Left colon (tissue), 2 donors: ENCODE measurements at regions not wholly inside any gene's neighbourhood (a gene's known extent, or its start where the extent isn't known, plus 50 kb on each side); places are given as distances from the start of the nearest gene placed in this dataset.
A peak's percentile ranks its signal among the peaks of the same experiment; 100 is the strongest.
"Not testable (repeated sequence)": the region's sequence is repeated elsewhere in the genome, so short reads cannot be mapped to it uniquely, and the experiment has no call there.

ENCODE experiments used
- ATAC-seq: fragments of 200-7000 bp; cut with Tn5 transposase; one replicate; pipeline ENCODE4 v1.9.1; 2020; ENCODE audit warnings: mild to moderate bottlenecking, moderate library complexity
- DNase-seq, 2 donors: peaks; one replicate each; pipeline ENCODE4 v3.0.0-alpha.2; 2020
- intact Hi-C, 2 donors: fragments of 100-400 bp; cut with DNase I in 1 of 2; cut with micrococcal nuclease in 1 of 2; formaldehyde crosslinking; loops; one replicate each; pipeline versions ENCODE4 v1.11.2 to v1.14.0; 2022; cut with DNase I, micrococcal nuclease
- donor health status: DM: no; HTN: no; CAD: no.
- donor health status: DM: yes; HTN: yes; CAD: no.

DNA sequence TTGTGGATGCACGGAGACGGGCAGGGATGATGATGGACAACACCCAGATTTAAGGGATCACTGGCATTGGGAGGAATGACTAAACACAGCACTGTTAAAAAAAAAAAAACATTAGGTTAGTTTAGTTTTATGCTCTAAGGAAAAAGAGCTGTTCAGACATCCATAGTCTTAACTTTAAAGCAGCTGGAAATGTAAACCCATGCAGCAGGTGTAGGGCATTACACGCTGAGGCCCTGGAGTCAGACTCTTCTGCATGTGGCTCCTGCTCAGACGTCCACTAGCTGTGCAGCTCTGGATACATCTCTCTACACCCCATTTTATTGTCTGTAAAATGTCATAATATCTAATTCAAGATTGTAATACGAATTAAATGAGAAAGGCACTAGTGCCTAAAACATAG lies 191.8 kb upstream of the RASGRP1 start:
- no peak for ATAC-seq
- no peak for DNase-seq
- intact Hi-C loops = no loop called here

DNA sequence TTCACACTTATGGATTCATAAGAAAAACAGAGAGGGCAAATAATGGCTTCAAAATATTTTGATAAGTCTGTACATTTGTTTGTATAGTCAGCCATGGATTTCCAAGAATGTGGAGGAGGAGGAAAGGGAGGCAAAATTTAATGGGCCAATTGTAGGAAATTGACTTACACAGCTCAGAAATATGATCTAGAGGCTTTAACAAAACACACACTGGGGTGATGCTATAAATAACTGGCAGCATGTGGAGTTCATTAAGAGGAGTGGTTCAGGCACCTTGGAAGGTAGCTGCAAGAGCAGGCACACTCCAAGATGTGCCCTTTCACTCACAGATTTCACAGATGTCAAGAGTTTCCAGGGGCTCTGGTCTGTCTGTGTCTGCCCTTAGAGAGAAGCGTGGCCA lies 193.4 kb upstream of the RASGRP1 start:
- ATAC-seq (no peak), DNase-seq (no peak)
- intact Hi-C loops = no loop called here

DNA sequence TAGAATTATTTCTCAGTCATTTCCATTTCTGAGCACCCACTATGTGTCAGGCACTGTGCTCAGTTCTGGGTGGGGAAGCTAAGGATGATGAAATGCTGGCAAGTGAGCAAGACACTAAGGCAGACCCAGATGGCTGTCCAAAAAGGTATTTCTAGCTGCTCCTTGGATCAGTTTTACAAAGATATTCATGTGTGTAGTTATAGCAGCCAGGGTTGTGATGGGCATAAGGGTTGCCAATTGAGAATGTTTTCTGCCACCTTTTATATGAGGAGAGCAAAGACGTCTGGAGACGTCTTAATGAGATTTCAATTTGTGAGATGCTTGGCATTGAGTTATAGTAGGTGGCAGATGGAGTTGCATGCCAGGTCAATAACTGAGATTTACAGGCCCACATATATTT lies 197.1 kb upstream of the RASGRP1 start:
- intact Hi-C loops = no loop called here
- DNase-seq (no peak), ATAC-seq (no peak)

DNA sequence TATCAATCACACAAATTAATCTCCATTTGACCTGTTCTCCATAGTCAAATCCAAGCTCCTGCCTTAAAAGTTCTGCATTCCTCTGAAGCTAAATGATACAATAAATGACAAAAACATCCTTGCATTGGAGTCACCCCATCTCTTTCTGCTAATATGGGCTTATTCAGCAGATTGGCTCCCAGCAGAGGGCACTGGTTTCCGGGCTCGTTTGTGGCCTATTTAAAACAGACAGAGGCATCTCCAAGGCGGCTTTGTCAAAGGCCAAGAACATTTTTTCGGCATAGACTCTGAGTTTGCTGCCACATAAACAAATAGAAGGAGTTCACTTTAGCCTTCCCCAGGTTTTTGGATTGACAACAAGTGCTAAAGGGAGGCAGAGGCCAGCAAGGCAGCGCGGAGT lies 204.4 kb upstream of the RASGRP1 start:
- intact Hi-C loops = no loop called here
- DNase-seq = peak in 1 of 2 donors; percentile 8
- no peak for ATAC-seq

DNA sequence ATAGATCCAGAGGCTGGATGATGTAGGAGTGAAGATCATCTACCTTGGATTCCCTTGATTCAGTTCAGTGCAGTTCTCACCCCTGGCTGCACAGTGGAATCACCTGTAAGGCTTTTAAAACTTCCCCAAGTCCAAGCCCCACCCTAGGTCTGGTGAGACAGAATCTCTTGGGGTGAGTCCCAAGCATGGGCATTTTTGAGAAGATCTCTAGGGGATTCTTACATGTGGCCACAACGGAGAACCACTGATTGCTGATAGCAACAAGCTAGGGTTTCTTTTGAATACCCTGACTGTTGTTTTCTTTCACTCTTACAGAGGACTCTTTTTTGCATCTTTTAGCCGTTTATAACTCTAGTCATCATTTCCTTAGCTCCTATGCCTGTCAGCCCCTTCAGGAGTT lies 204.9 kb upstream of the RASGRP1 start:
- intact Hi-C loops = no loop called here
- ATAC-seq (no peak), DNase-seq (no peak)

DNA sequence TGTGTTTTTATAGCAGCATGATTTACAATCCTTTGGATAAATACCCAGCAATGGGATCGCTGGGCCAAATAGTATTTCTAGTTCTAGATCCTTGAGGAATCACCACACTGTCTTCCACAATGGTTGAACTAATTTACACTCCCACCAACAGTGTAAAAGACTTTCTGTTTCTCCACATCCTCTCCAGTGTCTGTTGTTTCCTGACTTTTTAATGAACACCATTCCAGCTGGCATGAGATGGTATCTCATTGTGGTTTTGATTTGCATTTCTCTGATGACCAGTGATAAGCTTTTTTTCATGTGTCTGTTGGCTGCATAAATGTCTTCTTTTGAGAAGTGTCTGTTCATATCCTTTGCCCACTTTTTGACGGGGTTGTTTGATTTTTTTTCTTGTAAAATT lies 209.5 kb upstream of the RASGRP1 start:
- ATAC-seq, intact Hi-C loops: not testable (repeated sequence)

DNA sequence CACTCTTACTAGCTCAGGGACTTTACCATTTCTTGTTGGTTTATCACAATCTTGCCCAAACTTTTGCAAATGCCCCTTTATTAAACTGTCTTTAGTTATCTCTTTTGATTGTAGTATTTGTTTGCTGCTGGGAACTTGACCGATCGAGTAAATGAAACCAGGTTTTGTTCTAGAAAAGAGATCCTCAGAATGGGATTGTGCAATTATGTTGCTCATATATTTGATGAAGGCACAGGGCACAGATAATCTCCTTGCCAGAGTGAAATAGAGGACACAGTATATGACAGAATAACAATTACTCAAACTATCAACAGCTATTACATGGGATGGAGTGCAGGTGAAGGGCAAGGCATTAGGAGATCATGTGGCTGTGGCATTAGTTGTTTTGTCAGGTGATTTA lies 216.6 kb upstream of the RASGRP1 start:
- ATAC-seq = no peak
- intact Hi-C loops = no loop called here
- DNase-seq = no peak

More for the DNA sequence above, 209.5 kb upstream of the RASGRP1 start:
- DNase-seq = not testable (repeated sequence)

DNA sequence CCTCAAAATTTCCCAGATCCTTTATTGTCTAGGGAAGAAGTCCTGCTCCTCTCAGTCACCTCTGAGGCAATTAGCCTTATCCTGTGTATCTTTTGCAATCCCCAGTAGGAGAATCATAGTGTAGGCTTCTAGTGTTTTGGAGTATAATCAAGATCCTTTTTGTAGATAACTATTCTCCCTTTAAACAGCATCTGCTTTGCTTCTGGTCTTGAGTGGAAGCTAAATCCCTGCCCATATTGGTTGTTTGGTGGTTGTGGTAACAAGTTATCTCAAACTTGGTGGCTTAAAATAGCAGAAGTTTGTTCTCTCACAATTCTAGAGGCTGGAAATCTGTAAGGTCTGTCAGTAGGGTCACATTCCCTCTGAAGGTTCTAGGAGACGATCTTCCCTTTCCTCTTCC lies 217.5 kb upstream of the RASGRP1 start:
- ATAC-seq = no peak
- intact Hi-C loops = no loop called here

DNA sequence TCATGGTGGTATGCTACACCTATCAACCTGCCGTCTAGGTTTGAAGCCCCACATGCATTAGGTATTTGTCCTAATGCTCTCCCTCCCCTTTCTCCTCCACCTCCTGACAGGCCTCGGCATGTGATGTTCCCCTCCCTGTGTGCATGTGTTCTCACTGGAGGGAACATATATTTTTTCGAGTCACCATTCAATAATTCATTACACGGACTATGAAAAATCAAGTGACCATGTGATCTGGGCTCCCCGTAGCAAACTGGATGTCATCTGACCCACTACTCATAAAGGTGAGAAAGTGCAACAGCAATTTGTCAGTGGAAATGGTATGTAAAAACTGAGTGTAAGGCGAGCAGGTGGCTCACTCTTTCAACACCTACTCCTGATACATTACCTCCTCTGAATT lies 224.3 kb upstream of the RASGRP1 start:
- DNase-seq (no peak), ATAC-seq (no peak)
- intact Hi-C loops = no loop called here

More for the DNA sequence above, 217.5 kb upstream of the RASGRP1 start:
- no peak for DNase-seq

DNA sequence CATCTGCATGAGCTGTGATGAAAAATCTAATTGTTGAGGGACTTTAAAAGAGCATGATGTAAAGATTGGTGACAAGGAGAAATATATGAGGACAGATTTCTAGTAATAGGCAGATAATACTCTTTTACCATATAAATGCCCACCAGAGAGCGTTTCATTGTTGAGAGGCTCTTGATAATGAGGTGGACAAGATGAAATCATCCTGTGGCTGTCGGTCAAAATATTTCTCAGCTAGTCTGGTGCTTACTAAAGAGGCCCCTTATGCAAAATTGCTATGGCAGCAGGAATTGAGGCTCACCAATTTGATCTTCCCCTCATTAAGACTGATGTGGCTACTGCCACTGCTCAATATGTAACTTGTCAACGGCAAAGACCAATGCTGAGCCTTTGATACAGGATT lies 225.0 kb upstream of the RASGRP1 start:
- intact Hi-C loops = no loop called here
- ATAC-seq (no peak), DNase-seq (no peak)

DNA sequence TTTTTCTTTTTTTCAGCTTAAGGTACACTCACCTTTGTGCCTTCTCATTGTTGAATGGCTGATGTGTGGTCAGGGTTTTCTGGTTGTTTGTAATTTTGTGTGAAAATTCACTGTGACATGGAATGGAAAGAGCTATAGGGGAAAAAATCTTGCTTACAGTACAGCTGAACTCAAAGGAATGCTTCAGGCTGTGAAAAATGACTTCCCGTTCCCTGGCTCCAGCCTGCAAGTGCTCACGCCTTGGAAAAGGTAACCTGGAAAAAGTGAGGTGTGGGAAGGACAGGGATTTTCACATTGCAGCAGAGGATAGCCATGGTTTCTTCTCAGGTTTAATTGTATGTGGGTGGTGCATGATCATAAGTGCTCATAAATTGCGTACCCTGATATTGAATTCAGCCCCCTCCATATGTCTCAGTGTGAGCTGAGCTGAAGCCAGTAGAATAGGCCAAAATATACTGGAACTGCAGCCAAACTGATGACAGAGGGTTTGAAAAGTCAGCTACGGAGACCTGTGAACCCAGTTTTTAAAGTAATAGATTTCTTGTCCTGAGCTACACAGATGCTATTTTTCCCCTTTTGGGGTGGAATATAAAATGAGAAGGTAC lies 228.7 kb upstream of the RASGRP1 start:
- intact Hi-C loops = no loop called here
- ATAC-seq (no peak), DNase-seq (no peak)

DNA sequence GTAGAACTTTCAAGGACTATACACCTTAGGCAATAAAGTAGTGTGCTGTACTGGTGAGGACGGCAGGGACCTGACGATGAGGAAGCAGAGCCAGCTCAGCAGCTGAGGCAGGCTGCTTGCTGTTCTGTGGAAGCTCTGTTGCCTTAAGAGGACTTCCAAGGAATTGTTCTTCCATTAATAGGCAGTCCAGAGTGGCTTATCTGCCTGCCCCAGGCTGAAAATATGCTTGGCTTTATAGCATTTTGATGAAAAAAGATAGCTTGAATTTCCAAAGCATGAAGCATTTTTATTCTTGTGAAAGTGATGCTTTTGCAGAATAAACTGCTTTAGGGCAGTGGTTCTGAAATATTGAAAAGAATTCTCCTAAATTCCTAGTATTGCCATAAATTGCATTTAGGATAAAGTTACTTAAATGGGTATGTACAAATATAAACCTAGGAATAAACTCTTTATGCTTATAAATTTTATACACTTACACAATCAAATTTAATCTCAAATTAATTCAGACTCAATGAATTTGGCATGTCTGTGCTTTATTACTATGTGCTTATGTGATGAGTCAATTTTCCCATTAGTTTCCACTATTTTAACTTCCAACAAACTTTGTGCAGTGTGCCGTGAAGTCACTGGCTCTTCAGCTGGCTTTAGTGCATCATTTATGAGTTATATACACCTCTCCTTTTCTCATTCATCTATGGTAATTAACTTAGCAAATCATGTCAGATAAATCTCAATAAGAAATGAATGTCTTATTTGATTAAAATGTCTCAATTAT lies 231.0 kb upstream of the RASGRP1 start:
- ATAC-seq (no peak), DNase-seq (no peak)
- intact Hi-C loops = no loop called here

DNA sequence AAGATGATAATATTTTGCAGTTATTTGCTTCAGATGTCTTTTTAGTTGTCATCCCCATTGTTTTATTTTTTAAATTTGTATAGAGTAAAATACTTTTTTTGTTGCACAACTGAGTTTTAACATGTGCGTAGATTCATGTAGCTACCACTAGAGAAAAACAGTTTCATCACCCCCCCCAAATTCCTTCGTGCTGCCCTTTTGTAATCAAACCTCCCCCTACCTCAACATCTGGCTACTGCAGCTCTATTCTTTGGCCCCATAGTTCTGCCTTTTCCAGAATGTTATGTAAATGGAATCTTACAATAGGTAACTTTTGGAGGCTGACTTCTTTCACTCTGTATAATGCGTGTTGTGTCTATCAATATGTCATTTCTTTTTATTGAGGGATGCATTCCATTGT lies 232.0 kb upstream of the RASGRP1 start:
- intact Hi-C loops = no loop called here
- no peak for DNase-seq
- no peak for ATAC-seq

DNA sequence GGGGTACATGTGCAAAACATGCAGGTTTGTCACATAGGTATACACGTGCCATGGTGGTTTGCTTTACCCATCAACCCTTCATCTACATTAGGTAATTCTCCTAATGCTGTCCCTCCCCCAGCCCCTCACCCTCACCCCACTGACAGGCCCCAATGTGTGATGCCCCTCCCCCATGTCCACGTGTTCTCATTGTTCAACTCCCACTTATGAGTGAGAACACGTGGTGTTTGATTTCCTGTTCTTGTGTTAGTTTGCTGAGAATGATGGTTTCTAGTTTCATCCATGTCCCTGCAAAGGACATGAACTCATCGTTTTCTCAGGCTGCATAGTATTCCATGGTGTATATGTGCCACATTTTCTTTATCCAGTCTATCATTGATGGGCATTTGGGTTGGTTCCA lies 232.9 kb upstream of the RASGRP1 start:
- ATAC-seq, intact Hi-C loops, DNase-seq: not testable (repeated sequence)

DNA sequence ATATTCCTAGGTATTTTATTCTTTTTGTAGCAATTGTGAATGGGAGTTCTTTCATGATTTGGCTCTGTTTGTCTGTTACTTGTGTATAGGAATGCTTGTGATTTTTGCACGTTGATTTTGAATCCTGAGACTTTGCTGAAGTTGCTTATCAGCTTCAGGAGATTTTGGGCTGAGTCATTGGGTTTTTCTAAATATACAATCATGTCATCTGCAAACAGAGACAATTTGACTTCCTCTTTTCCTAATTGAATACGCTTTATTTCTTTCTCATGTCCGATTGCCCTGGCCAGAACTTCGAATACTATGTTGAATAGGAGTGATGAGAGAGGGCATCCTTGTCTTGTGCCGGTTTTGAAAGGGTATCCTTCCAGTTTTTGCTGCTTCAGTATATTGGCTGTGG lies 234.6 kb upstream of the RASGRP1 start:
- DNase-seq, ATAC-seq, intact Hi-C loops: not testable (repeated sequence)

DNA sequence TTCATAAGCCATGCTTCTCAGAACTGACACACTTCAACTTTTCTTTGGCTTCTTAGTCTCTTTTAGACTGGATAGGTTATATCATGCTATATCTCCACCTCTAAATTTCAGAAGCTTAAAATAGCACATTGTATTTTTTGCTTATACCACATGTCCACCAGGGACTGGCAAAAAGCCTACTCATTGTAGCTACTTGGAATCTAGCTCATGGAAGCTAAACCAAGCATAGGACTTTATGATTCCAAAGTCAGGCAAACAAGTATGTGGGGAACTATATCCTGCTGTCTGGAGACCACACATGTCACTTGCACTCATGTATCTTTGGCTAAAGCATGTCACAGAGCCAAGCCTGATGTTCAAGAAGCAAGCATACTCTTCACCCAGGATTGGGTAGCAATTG lies 245.0 kb upstream of the RASGRP1 start:
- ATAC-seq = no peak
- DNase-seq = no peak
- intact Hi-C loops = no loop called here

DNA sequence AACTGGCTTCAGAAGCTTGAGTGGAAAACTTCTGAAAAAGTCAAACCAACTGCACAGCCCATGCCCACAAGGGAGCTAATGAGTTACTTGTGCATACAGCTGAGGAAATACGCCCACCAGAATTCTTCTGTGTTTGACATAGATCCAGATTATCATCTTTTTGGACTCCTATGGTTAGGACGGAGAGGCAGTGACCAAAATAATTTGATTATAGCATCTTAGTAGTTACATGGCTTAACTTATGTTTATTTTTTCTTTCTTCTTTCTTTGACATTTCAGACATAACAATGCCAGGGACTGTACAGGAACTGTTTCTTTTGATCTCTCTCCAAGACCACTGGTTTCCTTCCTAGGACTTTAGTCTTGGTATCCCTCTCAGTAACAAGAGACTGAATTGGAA lies 246.1 kb upstream of the RASGRP1 start:
- DNase-seq = no peak
- intact Hi-C loops = no loop called here
- ATAC-seq = no peak

DNA sequence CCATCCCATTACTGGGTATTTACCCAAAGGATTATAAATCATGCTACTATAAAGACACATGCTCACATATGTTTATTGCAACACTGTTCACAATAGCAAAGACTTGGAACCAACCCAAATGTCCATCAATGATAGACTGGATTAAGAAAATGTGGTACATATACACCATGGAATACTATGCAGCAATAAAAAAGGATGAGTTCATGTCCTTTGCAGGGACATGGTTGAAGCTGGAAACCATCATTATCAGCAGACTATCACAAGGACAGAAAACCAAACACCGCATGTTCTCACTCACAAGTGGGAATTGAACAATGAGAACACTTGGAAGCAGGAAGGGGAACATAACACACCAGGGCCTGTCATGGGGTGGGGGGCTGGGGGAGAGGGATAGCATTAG lies 249.6 kb upstream of the RASGRP1 start:
- ATAC-seq, intact Hi-C loops, DNase-seq: not testable (repeated sequence)

DNA sequence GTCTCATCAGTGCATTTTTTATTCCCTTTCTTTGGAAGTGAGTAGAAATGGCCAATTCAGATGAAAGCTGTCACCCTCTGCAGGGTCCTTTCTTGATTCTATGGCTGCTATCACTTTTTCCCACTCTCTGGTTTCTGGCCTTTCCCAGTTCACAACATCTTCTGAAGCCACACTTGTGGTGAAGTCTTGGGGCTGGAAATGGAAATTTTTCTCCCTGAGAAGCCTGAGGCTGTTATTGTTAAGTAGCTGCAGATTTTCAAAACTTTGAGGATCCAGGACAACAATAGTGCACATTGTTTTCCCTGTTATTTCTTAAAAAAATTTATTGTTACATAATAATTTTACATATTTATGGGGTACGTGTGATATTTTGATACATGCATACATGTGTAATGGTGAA lies 250.3 kb upstream of the RASGRP1 start:
- intact Hi-C loops = loop anchor here in 1 of 2 donors (5.0 kb wide), 1 partner anchor 767 kb away; the partner anchor contains the start of gene THBS1
- DNase-seq (no peak), ATAC-seq (no peak)

DNA sequence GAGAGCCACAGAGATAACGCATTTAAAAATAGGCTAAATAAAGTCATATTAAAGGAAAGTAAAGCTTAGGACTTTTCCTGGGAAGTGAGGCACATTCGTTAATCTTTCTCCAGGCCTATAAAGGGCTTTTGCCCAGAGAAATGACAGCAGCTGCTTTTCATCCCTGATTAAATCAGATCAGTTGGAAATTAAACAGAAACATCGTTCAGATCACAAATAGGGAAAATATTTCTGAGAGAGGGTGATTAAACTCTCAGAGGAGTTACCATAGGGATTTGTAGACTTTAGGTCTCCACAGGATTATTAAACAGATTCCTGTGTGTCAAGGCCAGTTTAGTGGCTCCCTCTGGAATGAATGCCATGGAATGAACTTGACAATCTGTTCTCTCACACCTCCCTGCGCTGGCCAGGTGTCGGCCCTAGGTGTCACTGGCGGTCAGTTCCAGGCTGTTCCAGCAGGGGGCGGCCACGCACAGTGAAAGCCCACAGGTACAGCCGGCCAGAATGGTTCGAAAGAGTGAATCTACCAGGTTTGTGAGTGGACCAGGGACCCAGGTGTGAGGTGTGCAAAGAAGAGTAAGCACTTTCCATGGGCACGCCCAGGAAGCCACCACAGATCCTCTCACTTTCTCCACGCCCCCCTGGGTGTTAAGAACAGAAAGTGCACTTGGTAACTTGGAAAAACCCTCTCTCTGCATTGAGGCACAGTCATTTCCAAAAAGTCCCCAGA lies 253.0 kb upstream of the RASGRP1 start:
- ATAC-seq (peak; percentile 100), DNase-seq (peak; percentile 63 to 91)
- intact Hi-C loops = loop anchor here in 1 of 2 donors (5.0 kb wide), 1 partner anchor 765 kb away; the partner anchor contains the start of gene THBS1
